Endothelial cell of umbilical vein (primary cell): ENCODE measurements at regions not wholly inside any gene's neighbourhood (a gene's known extent, or its start where the extent isn't known, plus 50 kb on each side); places are given as distances from the start of the nearest gene placed in this dataset.

Experiments used
- CTCF ChIP-seq, 2 donors: IDR thresholded peaks; 1 replicate in 1 of 2; 2 replicates in 1 of 2; pipeline ENCODE4 v1.5.1; 2011; ENCODE audit warnings: low read length in 2 of 2, mild to moderate bottlenecking in 2 of 2, moderate library complexity in 2 of 2, control low read depth in 1 of 2, inconsistent platforms in 1 of 2, low read depth in 1 of 2; ENCODE audit not compliant: insufficient read depth in 1 of 2; ENCODE audit errors: extremely low read depth in 1 of 2
- EZH2 ChIP-seq: IDR thresholded peaks from 2 replicates; pipeline ENCODE4 v1.6.1; 2012; ENCODE audit warnings: borderline replicate concordance, low read depth, mild to moderate bottlenecking, moderate library complexity, low read length, inconsistent platforms; ENCODE audit not compliant: severe bottlenecking
- FOS ChIP-seq: IDR thresholded peaks from 2 replicates; pipeline ENCODE4 v1.6.1; 2011; ENCODE audit warnings: mild to moderate bottlenecking, low read length, moderate library complexity, borderline replicate concordance; ENCODE audit not compliant: insufficient read depth
- JUN ChIP-seq: IDR thresholded peaks from 2 replicates; pipeline ENCODE4 v1.6.1; 2011; ENCODE audit warnings: borderline replicate concordance, low read depth; ENCODE audit not compliant: insufficient read length, insufficient read depth
- MAX ChIP-seq: IDR thresholded peaks from 2 replicates; pipeline ENCODE4 v1.6.1; 2011; ENCODE audit not compliant: insufficient read depth, insufficient read length
- MYC ChIP-seq: IDR thresholded peaks from one replicate; pipeline ENCODE4 v1.6.1; 2011; ENCODE audit warnings: mild to moderate bottlenecking, low read depth, low read length
- POLR2A ChIP-seq: IDR thresholded peaks from 2 replicates; pipeline ENCODE4 v1.6.1; 2012; ENCODE audit warnings: low read depth, mild to moderate bottlenecking, control low read depth, low read length
- POLR2AphosphoS5 ChIP-seq: IDR thresholded peaks from 2 replicates; pipeline ENCODE4 v1.6.1; 2012; ENCODE audit warnings: low read depth, mild to moderate bottlenecking, control low read depth, low read length, moderate library complexity; ENCODE audit not compliant: insufficient read depth

- no peak for TF ChIP-seq CTCF (IDR thresholded peaks at IDR 0.05; ENCODE audit: extremely low read depth in 1 of 2, insufficient read depth in 1 of 2, low read depth in 1 of 2, low read length in 2 of 2)
- TF ChIP-seq POLR2AphosphoS5, result no peak
- TF ChIP-seq POLR2A, result no peak
- no peak for TF ChIP-seq MAX
- no peak for TF ChIP-seq FOS
- no peak for TF ChIP-seq EZH2
- no peak for TF ChIP-seq MYC
- no peak for TF ChIP-seq JUN
These were observed 140.4 kb upstream of the TP63 start for GRCh38 chr3:189490749-189491148.
